Esophagus muscularis mucosa (tissue), 2 donors: ENCODE measurements at regions not wholly inside any gene's neighbourhood (a gene's known extent, or its start where the extent isn't known, plus 50 kb on each side); places are given as distances from the start of the nearest gene placed in this dataset.
"Not testable (repeated sequence)": the region's sequence is repeated elsewhere in the genome, so short reads cannot be mapped to it uniquely, and the experiment has no call there.

Source experiments
- EP300 ChIP-seq: sonication (generic); formaldehyde crosslinking; IDR thresholded peaks from one replicate; pipeline ENCODE4 v1.6.1; 2017; ENCODE audit warnings: antibody characterized with exemption
- POLR2A ChIP-seq: fragments of 450-650 bp; IDR thresholded peaks from one replicate; pipeline ENCODE4 v1.6.1; 2017; ENCODE audit warnings: antibody characterized with exemption, moderate library complexity, mild to moderate bottlenecking, low read depth

DNA sequence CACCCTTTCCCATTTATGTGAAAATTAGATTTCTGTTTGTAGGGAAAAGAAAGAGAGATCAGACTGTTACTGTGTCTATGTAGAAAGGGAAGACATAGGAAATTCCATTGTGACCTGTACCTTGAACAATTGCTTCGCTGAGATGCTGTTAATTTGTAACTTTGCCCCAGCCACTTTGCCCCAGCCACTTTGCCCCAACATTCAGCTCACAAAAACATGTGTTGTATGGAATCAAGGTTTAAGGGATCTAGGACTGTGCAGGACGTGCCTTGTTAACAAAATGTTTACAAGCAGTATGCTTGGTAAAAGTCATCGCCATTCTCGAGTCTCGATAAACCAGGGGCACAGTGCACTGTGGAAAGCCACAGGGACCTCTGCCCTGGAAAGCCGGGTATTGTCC, 193.5 kb downstream of the CCDC74A start:
- not testable (repeated sequence) for TF ChIP-seq EP300, POLR2A
